ENCODE measurements at regions not wholly inside any gene's neighbourhood (a gene's known extent, or its start where the extent isn't known, plus 50 kb on each side); places are given as distances from the start of the nearest gene placed in this dataset.

- H3K4me1 ChIP-seq (ENCODE audit: insufficient read depth, low read length) = no peaks in the 10 kb centered on the region
- Mint-ChIP-seq H3K36me3 (ENCODE audit: insufficient read depth in 1 of 3, low read depth in 3 of 3) (no peaks in the 10 kb centered on the region; a peak in 1 of 7 replicates), H3K4me3 (no peak overlapping the region), H3K9me3 (peaks cover 0 to 2% of the 10 kb centered on the region in 2 experiments; a peak in 3 of 5 replicates), H3K27ac (no peak overlapping the region), H3K27me3 (ENCODE audit: low read depth) (no peaks in the 10 kb centered on the region), H3K4me1 (no peaks in the 10 kb centered on the region)
- H3K27me3 ChIP-seq (ENCODE audit: insufficient read depth, low read length) = no peaks in the 10 kb centered on the region
- H4K5ac ChIP-seq (ENCODE audit: insufficient read length, low read depth, low read length) = no peak overlapping the region
- no peak overlapping the region for H2BK120ac ChIP-seq (ENCODE audit: low read depth, low read length, poor library complexity, severe bottlenecking)
- H2BK12ac ChIP-seq (ENCODE audit: insufficient read length, low read depth, low read length) = no peak overlapping the region
- H3K27ac ChIP-seq (ENCODE audit: insufficient read length, low read depth, low read length) = no peak overlapping the region
- H3K18ac ChIP-seq (ENCODE audit: insufficient read length, low read depth, low read length) = no peak overlapping the region
- H3K9me3 ChIP-seq (ENCODE audit: control insufficient read depth, low read depth, low read length) = no peaks in the 10 kb centered on the region
- no peak overlapping the region for H2AK5ac ChIP-seq (ENCODE audit: insufficient read length, low read length)
- H2BK15ac ChIP-seq (ENCODE audit: low read depth, low read length) = no peak overlapping the region
- no peak overlapping the region for H3K4ac ChIP-seq (ENCODE audit: low read depth, low read length)
- H4K91ac ChIP-seq (ENCODE audit: insufficient read length, low read depth, low read length) = no peak overlapping the region
- no peaks in the 10 kb centered on the region for H4K20me1 ChIP-seq (ENCODE audit: control insufficient read depth, insufficient read depth, insufficient read length)
- H3T11ph ChIP-seq (ENCODE audit: low read length) = no peak overlapping the region
- no peak overlapping the region for H2AFZ ChIP-seq (ENCODE audit: low read length)
- H3K23me2 ChIP-seq (ENCODE audit: insufficient read length, low read depth, low read length, poor library complexity, severe bottlenecking) = no peaks in the 10 kb centered on the region
- no peak overlapping the region for H3K56ac ChIP-seq (ENCODE audit: insufficient read length, low read depth, low read length)
- no peak overlapping the region for H4K8ac ChIP-seq (replicated peaks; ENCODE audit: insufficient read length, low read depth, low read length)
- no peak for TF ChIP-seq CTCF (conservative IDR thresholded peaks at IDR 0.05)
- H3K14ac ChIP-seq (ENCODE audit: insufficient read depth, low read length) = no peak overlapping the region
- WGBS (ENCODE audit: extremely low coverage, insufficient read length, low lambda C conversion rate) = no CpG with 5 or more reads among the region's 2 CpGs
- no peaks in the 10 kb centered on the region for H3K79me1 ChIP-seq (ENCODE audit: insufficient read depth, low read depth, low read length, poor library complexity, severe bottlenecking)
- no peak overlapping the region for H3K4me2 ChIP-seq (ENCODE audit: insufficient read depth, insufficient read length, low read length)
- no peak overlapping the region for H2BK5ac ChIP-seq (ENCODE audit: insufficient read length, low read length)
- no peak overlapping the region for H3K9ac ChIP-seq (ENCODE audit: extremely low read depth, insufficient read length, low read length)
- no peaks in the 10 kb centered on the region for H3K79me2 ChIP-seq (ENCODE audit: insufficient read depth, low read length)
- DNase-seq = no peak
- H2BK20ac ChIP-seq (ENCODE audit: low read depth, low read length, poor library complexity, severe bottlenecking) = no peak overlapping the region
- no peak overlapping the region for H3K23ac ChIP-seq (ENCODE audit: insufficient read length, low read depth, low read length)
Observed at GRCh38 chr21:14707511-14708020, 161.5 kb upstream of the SAMSN1 start.

Measured in H9 (cell line).